ENCODE measurements at regions not wholly inside any gene's neighbourhood (a gene's known extent, or its start where the extent isn't known, plus 50 kb on each side); places are given as distances from the start of the nearest gene placed in this dataset.

DNA sequence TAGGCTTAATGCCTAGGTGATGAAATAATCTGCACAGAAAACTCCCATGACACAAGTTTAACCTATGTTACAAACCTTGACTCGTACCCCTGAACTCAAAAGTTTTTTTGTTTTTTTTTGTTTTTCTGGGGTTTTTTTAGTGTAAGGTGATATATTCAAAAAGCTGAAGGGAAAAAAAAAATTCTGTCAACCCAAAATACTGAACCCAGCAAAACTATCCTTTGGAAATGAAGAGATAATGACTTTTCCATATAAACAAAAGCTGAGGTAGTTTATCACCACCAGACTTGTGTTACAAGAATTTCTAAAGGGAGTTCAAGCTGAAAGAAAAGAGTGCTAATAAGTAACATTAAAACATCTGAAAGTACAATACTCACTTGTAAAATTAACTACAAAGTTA is 448.1 kb downstream of the KCNH5 start:
- DNase-seq = no peak

DNA sequence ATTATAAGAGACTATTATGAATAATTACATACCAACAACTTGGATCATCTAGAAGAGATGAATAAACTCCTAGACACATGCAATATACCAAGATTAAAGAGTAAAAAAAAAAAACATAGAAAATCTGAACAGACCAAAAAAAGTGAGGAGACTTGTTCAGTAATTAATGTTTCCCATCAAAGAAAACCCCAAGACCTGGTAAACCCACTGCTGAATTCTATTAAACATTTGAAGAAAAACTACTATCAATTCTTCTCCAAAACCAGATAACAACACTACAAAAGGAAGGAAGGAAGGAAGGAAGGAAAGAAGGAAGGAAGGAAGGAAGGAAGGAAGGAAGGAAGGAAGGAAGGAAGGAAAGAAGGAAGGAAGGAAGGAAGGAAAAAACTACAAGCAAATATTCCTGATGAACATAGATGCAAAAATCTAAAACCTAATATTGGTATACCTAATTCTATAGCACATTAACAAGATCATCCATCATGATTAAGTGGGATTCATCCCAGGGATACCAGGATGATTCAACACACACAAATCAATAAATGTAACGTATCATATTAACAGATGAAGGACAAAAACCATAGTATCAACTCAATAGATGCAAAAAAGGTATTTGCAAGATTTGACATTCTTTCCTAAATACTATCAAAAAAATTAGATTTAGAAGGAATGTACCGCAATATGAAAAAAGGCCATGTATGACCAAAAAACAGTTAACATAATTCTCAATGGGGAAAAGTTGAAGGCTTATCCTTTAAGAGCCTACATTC is 445.5 kb downstream of the KCNH5 start:
- no peak for DNase-seq

DNA sequence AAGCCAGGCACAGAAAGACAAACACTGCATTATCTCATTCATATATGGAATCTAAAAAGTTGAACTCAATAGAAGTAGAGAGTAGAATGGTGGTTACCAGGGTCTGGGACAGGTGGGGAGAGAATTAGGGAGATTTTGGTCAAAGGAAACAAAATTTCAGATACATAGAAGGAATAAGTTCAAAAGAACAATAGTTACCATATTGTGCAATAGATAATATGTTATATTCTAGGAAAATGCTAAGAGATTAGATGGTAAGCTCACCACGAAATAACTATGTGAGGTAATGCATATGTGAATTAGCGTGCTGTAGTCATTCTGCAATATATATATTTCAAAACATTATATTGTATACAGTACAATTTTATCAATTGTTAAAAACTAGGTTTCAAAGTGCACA is 442.5 kb downstream of the KCNH5 start:
- DNase-seq = no peak

DNA sequence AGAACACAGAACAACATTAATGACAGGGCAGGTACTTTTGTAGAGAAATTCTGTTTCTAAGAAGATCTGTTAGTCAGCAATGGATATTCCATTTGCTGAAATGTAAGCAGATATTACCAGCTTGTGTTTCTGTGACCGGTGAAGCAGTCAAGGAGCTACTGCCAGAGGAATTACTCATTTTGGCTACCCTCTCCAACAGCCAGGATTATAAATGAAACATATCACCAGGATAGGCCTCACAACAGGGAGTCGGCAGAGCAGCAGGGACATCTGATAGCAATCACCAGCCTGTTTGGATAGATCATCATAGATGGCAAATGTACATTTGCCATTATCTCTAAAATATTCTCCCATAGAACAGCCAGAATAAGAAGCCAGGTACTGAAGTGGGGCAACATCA is 440.7 kb downstream of the KCNH5 start:
- no peak for DNase-seq

DNA sequence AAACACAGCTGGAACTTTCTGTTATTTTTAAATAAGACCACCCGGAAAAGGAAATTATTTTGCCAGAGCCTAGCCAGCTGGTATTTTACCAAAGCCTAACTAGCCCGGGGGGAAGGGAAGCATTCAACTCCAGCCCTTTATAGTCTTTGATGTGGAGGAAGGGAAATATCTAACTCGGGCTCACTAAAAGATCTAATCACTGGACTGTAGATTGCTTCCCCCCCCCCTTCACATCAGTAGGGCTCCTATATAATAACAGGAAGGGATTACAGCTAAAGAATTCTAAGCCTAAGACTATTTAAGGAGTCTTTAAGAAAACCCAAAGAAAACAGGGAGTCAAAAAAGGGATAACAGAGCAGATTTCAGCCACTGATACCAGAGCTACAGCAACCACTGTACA is 431.1 kb downstream of the KCNH5 start:
- no peak for DNase-seq

DNA sequence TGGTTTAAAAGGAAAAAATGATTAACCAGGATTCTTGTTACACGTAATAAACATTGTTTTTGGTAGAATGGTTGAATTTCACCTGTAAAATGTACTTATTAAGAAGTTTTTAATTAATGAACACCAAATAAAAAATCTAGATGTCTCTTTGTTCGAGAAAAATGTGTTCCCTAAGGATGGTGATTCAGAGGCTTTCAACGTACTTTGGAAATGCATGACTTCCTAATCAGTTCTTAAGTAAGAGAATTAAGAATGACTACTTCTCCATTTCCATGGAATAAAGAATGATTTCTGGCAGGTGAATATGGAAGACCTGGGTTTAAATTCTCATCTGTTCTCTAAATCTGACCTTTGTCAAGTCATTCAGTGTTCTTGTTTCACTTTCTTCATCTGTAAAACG is 428.6 kb downstream of the KCNH5 start:
- DNase-seq = no peak

DNA sequence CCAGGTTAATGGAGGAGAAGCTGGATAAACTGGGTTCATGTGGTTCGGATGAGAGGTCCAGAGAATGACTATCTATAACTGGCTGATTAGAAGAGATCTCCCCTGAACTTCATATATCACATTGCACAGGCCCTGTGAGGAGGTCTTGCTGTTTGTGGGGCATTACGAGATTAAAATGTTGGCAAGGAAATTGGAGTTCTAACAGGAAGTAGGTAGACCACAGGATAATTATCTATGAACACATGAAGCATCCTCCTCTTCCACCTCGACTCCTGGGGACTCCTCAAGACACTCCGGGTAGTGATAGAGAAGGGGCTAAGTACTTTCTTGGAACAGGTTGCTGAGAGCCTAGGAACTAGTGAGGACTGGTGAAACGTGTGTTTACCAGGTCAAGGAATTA is 418.8 kb downstream of the KCNH5 start:
- no peak for DNase-seq

DNA sequence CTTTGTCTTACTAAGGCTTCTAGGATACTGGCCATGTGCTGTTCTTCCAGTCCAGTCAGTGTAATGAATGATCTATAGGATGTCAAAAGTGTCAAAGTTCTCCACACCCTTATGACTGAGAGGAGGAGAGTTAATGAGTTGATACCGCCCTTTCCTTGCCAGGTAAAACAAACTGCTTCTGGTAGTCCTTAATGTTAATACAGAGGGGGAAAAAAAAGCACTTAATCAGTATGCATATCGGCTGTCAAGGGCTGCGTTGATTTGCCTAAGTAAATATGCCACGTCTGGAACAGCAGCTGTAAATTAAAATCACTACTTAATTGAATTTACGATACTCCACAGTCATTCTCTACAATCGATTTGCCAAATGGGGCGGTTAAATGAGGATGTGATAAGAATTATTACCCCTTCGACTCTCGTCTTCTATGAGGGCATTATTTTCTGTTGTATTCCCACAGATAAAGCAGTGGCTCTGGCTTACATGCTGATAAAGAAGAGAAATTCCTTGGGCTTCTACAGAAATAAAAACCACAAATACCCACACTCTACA is 416.0 kb downstream of the KCNH5 start:
- no peak for DNase-seq

DNA sequence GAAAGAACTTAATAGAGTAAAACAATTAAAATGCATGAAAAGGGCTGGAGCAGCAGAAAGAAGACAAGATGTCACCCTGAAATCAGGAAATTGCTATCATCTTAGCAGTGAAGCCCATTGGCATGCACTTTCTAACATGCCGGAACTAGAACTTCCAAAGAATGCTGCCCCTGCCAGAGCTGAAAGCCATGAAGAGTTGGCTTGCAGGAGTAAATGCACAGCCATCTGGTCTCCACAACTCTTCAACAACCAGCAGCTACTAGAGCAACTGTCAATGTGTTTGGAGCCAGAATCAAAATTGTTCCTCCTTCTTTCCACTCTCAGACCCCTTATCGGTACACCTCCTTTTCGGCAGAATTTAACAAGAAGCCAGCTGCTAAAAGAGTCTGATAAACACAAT is 414.1 kb downstream of the KCNH5 start:
- DNase-seq = no peak

DNA sequence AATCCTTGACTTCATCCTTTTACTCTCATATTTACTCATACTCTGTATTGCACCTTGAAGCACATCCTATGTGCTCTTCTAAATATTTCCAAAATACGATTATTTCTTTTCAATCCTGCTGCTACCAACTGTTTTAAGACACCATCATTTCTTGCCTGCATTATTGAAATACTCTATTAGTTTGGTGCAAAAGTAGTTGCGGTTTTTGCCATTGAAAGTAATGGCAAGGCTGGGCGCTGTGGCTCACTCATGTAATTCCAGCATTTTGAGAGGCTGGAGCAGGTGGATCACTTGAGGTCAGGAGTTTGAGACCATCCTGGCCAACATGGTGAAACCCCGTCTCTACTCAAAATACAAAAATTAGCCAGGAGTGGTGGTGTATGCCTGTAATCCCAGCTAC is 412.5 kb downstream of the KCNH5 start:
- no peak for DNase-seq

DNA sequence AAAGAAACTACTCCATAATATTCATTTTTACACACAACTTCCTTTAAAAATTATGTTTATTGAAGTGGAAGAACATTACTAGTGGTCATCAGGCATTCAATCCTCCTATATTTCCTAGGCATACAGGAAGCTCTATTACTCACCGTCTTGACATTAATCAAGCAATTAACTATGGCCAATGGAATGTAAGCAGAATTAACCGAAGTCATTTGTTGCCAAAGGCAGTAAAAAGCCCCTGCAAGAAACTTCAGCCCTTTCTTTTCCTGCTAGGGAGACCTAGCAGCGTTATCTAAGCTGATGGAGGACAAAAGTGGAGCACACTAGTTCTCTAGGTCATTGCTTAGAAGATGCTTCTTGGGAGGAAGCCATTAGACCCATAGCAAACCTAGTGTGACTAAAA is 399.6 kb downstream of the KCNH5 start:
- DNase-seq = no peak
